ENCODE measurements at regions not wholly inside any gene's neighbourhood (a gene's known extent, or its start where the extent isn't known, plus 50 kb on each side); places are given as distances from the start of the nearest gene placed in this dataset.
A peak's percentile ranks its signal among the peaks of the same experiment; 100 is the strongest.

DNA sequence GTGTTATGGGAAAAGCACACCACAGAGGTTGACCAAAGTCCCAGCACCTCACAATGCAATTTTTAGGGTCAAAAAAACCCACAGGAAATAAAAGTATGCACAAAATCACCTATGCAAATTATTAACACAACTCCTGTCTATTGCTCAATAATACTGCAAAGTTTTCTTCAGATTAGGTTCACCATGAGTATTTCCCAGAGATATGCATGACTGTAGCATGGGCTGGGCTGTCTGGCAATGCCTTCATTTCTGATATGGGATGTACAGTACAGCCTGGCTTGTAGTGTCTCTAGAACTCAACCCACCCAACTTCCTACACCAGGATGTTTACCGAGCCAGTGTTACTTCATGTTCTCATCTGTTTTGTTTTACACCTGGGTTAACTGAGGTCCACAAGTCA lies 698.7 kb upstream of the ARGLU1 start:
- no peak overlapping the region for H2AFZ ChIP-seq
- no peaks in the 10 kb centered on the region for H3K9me3 ChIP-seq (ENCODE audit: low read depth)
- 90% methylated on average over 1 of the region's 1 CpG for WGBS (ENCODE audit: low lambda C conversion rate, missing lambda C conversion rate)
- H3K4me2 ChIP-seq: no peak overlapping the region
- H3K9me2 ChIP-seq (replicated peaks; ENCODE audit: insufficient read depth): no peaks in the 10 kb centered on the region
- no peaks in the 10 kb centered on the region for H3K79me2 ChIP-seq
- no peaks in the 10 kb centered on the region for H3K36me3 ChIP-seq (replicated peaks; ENCODE audit: insufficient read depth, low read depth)
- no peaks in the 10 kb centered on the region for H4K20me1 ChIP-seq (ENCODE audit: insufficient read depth, poor library complexity, severe bottlenecking)
- H3K4me1 ChIP-seq (ENCODE audit: insufficient read depth): no peaks in the 10 kb centered on the region
- H3K27me3 ChIP-seq: no peaks in the 10 kb centered on the region
- DNase-seq (ENCODE audit: low spot score): no peak
- H3K27ac ChIP-seq: no peak overlapping the region
- TF ChIP-seq CTCF (IDR thresholded peaks at IDR 0.05; ENCODE audit: poor library complexity) (no peak), EZH2 (IDR thresholded peaks at IDR 0.05; ENCODE audit: borderline replicate concordance) (no peak), EZH2phosphoT487 (IDR thresholded peaks at IDR 0.05; ENCODE audit: low read depth, severe bottlenecking, unreplicated experiment) (no peak)
- no peak overlapping the region for H3K4me3 ChIP-seq

DNA sequence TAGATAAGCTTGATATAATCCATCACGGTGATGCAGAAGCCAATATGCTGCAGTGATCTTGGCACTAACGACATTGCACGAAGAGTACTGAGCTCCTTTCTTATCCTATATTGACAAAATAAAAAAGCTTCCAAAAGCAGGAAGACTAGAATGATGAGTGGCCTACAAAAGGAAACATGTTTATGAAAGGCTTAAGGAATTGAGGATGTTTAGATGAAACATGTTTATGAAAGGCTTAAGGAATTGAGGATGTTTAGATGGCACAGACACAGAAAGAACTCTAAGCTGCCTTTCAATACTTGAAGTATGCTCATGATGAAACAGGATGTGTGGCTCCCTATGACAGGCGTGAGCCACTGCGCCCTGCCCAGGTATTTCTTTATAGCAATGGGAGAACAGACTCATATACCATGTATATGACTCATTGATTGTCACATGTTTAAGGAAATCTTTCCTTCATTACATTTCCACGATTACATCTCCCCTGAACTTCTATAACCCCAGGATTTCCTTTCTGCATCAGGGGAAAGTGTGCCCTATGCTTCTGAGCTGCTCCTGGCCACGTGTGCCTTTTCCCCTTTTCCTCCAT lies 690.8 kb upstream of the ARGLU1 start:
- Histone ChIP-seq H3K9me3 (ENCODE audit: low read depth) (no peaks in the 10 kb centered on the region), H3K27ac (no peak overlapping the region), H3K4me3 (no peak overlapping the region), H3K4me2 (no peak overlapping the region), H3K36me3 (replicated peaks; ENCODE audit: insufficient read depth, low read depth) (no peaks in the 10 kb centered on the region), H3K9me2 (replicated peaks; ENCODE audit: insufficient read depth) (no peaks in the 10 kb centered on the region), H3K79me2 (no peaks in the 10 kb centered on the region), H3K27me3 (no peaks in the 10 kb centered on the region), H4K20me1 (ENCODE audit: insufficient read depth, poor library complexity, severe bottlenecking) (no peaks in the 10 kb centered on the region), H2AFZ (no peak overlapping the region), H3K4me1 (ENCODE audit: insufficient read depth) (peaks cover 5% of the 10 kb centered on the region)
- DNase-seq (ENCODE audit: low spot score): no peak
- 47% methylated on average over 7 of the region's 7 CpGs for WGBS (ENCODE audit: low lambda C conversion rate, missing lambda C conversion rate)
- TF ChIP-seq EZH2phosphoT487 (IDR thresholded peaks at IDR 0.05; ENCODE audit: low read depth, severe bottlenecking, unreplicated experiment): peak; percentile 55
- TF ChIP-seq CTCF (IDR thresholded peaks at IDR 0.05; ENCODE audit: poor library complexity): no peak
- no peak for TF ChIP-seq EZH2 (IDR thresholded peaks at IDR 0.05; ENCODE audit: borderline replicate concordance)

DNA sequence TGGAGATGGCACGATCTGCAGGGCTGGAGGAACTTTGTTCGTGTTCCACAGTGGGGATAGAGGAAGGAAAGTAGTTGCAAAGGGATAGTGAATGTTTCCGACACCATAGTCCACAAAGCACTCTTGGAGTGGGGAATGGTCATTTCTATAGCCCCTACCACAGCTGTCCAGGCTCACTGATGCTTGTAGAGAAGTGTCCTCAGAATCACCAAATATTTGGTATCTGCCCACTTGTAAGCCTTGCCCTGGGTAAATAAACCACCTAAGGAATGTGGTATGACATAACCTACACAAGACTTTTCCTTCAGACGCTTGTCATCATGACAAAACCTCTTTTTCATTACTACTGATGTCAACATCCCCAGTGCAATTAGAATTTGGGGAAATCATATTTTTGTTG lies 686.5 kb upstream of the ARGLU1 start:
- no peak for DNase-seq (ENCODE audit: low spot score)
- H3K36me3 ChIP-seq (replicated peaks; ENCODE audit: insufficient read depth, low read depth): no peaks in the 10 kb centered on the region
- TF ChIP-seq EZH2phosphoT487 (IDR thresholded peaks at IDR 0.05; ENCODE audit: low read depth, severe bottlenecking, unreplicated experiment) (no peak), CTCF (IDR thresholded peaks at IDR 0.05; ENCODE audit: poor library complexity) (no peak), EZH2 (IDR thresholded peaks at IDR 0.05; ENCODE audit: borderline replicate concordance) (no peak)
- peaks cover 5% of the 10 kb centered on the region for H3K4me1 ChIP-seq (ENCODE audit: insufficient read depth)
- no peak overlapping the region for H3K4me2 ChIP-seq
- no peak overlapping the region for H3K27ac ChIP-seq
- no peaks in the 10 kb centered on the region for H4K20me1 ChIP-seq (ENCODE audit: insufficient read depth, poor library complexity, severe bottlenecking)
- WGBS (ENCODE audit: low lambda C conversion rate, missing lambda C conversion rate): 69% methylated on average over 4 of the region's 4 CpGs
- no peaks in the 10 kb centered on the region for H3K79me2 ChIP-seq
- H3K4me3 ChIP-seq: no peak overlapping the region
- no peak overlapping the region for H2AFZ ChIP-seq
- H3K9me2 ChIP-seq (replicated peaks; ENCODE audit: insufficient read depth): no peaks in the 10 kb centered on the region
- H3K27me3 ChIP-seq: no peaks in the 10 kb centered on the region
- H3K9me3 ChIP-seq (ENCODE audit: low read depth): no peaks in the 10 kb centered on the region

GRCh38 chr13:107252428-107252827 lies 684.5 kb upstream of the ARGLU1 start:
- Histone ChIP-seq H3K27me3 (no peaks in the 10 kb centered on the region), H3K4me1 (ENCODE audit: insufficient read depth) (no peaks in the 10 kb centered on the region), H3K4me3 (no peak overlapping the region), H3K4me2 (no peak overlapping the region), H3K79me2 (no peaks in the 10 kb centered on the region), H3K27ac (no peak overlapping the region), H3K9me3 (ENCODE audit: low read depth) (no peaks in the 10 kb centered on the region), H3K36me3 (replicated peaks; ENCODE audit: insufficient read depth, low read depth) (no peaks in the 10 kb centered on the region), H2AFZ (no peak overlapping the region), H3K9me2 (replicated peaks; ENCODE audit: insufficient read depth) (no peaks in the 10 kb centered on the region), H4K20me1 (ENCODE audit: insufficient read depth, poor library complexity, severe bottlenecking) (no peaks in the 10 kb centered on the region)
- no peak for TF ChIP-seq EZH2phosphoT487 (IDR thresholded peaks at IDR 0.05; ENCODE audit: low read depth, severe bottlenecking, unreplicated experiment)
- no peak for TF ChIP-seq CTCF (IDR thresholded peaks at IDR 0.05; ENCODE audit: poor library complexity)
- no peak for TF ChIP-seq EZH2 (IDR thresholded peaks at IDR 0.05; ENCODE audit: borderline replicate concordance)
- no peak for DNase-seq (ENCODE audit: low spot score)
- 57% methylated on average over 2 of the region's 2 CpGs for WGBS (ENCODE audit: low lambda C conversion rate, missing lambda C conversion rate)

All from hepatocyte (in vitro differentiated cells).